Dedifferentiated amniotic fluid mesenchymal stem cell (primary cell): ENCODE measurements at regions not wholly inside any gene's neighbourhood (a gene's known extent, or its start where the extent isn't known, plus 50 kb on each side); places are given as distances from the start of the nearest gene placed in this dataset.

ENCODE experiments used
- DNase-seq: peaks from one replicate; pipeline ENCODE4 v3.0.0-alpha.2; 2016; ENCODE audit errors: extremely low spot score

DNA sequence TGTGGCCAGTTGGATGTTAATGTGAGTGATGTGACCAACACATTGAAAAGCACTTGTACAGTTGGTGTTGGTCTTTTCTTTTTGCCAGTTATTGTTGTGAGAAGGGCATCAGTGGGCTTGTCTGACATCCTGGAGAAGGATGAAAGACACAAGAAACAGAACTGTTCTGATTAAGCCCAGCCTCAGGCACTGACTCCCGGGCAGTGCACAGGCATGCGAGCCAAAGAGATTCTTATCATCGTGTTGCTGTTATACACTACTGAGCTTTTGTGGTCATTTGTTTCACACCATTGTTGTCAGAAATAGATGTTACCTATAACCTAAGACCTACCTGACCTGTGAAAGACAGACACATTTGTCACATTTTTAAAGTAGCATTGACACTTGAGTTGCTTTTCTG lies 236.8 kb upstream of the CA10 start:
- DNase-seq, result no peak

DNA sequence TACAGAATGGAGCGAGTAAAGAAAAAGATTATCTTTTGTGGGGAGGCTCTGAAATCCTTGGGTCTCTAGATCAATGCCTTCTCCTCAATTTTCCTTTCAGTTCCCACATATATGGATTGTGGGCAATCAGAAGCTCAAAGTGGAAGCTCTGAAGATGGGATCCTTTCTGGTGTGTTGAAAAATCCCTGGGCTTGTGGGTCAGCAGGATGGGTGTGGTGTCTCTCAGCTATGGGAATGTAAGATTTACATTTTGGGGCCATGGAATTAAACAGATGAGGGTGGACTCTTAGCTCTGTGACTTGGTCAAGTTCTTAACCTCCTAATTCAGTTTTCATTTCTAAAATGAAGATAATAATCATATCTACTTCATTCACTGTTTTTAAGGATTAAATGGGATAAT lies 231.9 kb upstream of the CA10 start:
- DNase-seq, result no peak

GRCh38 chr17:52389632-52390031 lies 231.1 kb upstream of the CA10 start:
- DNase-seq, result no peak

- DNase-seq, result no peak
These were observed 230.4 kb upstream of the CA10 start for GRCh38 chr17:52388941-52389340.

DNA sequence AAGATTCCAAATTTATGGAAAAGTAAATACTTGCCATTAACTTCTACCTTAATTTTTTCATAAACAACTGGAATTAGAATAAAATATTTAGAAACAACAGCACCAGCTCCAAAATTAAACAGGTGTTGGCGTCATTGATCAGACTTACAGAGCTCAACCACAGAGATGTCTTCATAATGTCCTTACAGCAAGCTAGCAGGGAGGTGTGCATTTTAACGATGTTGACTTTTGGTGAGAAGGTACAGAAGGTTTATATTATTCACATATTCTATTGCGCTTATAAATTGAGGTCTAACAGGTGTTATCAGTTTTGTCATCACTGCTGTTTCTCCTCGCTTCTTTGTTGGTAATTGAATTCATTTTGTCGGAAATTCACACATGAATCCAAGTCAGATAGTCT lies 226.2 kb upstream of the CA10 start:
- no peak for DNase-seq

- no peak for DNase-seq
These were observed 225.1 kb upstream of the CA10 start for GRCh38 chr17:52383493-52384100.

GRCh38 chr17:52378860-52379259 lies 220.3 kb upstream of the CA10 start:
- DNase-seq, result no peak

- DNase-seq, result no peak
These were observed 217.6 kb upstream of the CA10 start for GRCh38 chr17:52376137-52376536.

DNA sequence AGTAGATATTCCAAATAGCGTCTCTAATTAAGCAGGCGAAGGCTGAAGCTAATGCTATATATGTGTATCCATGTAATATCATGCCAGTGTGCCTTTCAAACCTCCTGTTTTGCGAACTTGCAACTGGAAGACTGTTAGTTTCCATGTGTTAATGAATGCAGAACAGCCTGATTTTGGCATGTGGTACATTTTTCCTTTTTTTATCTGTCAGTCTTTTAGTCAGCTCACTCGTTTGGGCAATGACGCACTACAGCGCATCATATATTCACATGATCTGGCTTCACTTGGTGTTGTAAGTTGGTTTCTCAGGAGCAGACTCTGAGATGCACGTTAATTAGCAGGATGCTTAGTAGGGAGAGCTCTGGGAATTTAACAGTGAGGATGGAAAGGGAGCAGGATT lies 210.4 kb upstream of the CA10 start:
- no peak for DNase-seq

DNA sequence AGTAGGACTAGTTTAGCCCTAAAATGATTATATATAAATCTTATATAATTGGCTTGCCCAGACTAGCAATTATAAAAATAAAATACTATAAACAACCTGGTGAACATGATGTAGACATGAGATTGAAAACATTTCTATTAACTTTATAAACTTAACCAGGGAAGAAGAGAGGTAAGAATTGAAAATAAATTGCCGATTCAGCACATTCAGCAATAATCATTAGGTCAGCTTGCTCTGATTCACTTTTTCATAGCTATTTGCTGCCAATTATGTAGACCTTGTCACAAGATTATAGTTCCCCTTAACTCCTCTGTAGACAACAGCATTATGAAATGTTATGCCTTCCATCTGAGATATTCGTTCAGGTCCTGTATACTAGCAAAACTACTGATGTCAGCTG lies 199.3 kb upstream of the CA10 start:
- no peak for DNase-seq

- no peak for DNase-seq
These were observed 178.3 kb upstream of the CA10 start for GRCh38 chr17:52336796-52337195.

GRCh38 chr17:52306314-52306713 lies 147.8 kb upstream of the CA10 start:
- no peak for DNase-seq

- no peak for DNase-seq
These were observed 140.4 kb upstream of the CA10 start for GRCh38 chr17:52298881-52299280.

GRCh38 chr17:52297230-52298010 lies 138.9 kb upstream of the CA10 start:
- no peak for DNase-seq

- no peak for DNase-seq
These were observed 135.8 kb upstream of the CA10 start for GRCh38 chr17:52294301-52294700.

- DNase-seq, result no peak
These were observed 129.1 kb upstream of the CA10 start for GRCh38 chr17:52287611-52288010.

DNA sequence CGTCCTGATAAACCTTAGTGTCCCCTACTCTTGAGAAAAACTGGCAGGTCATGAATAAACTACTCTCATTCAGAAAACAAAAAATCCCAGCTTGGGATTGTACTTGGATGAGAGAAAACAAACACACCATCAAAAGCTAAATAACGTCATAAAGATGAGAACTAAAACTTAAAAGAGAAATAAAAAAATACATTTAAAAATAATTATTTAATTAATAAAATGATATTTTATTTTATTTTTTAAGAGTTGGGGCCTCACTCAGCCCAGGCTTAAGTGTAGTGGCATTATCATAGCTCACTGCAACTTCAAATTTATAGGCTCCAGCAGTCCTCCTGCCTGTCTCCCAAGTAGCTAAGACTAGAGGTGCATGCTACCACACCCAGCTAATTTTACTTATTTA lies 125.4 kb upstream of the CA10 start:
- DNase-seq, result no peak

DNA sequence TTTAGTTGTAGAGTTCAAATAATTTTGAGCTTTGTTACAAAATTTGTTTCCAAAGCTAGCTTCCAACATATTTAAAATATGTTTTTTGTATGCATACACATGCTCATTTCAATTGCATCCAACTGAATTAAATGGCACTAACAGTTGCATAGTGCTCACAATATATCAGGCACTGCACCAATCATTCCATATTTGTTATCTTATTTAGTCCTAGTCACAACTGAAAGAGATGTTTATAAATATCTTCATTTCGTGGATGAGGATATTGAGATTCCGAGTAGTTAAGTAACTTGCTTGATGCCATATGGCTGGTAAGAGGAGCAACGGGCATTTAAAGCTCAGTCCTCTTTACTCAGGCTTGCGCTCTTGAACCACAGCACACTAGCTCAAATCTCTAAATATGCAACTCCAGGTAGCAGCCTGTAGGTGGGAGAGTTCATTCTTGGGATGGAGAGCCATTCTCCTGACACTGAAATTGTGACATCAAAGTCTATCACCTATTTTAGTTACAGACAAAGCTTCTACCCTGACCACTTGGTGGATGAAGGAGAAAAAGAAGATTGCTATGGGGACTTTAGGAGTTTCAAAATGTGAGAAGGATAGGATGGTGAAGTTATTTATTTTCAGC lies 118.0 kb upstream of the CA10 start:
- DNase-seq, result no peak

- no peak for DNase-seq
These were observed 113.3 kb upstream of the CA10 start for GRCh38 chr17:52271781-52272180.

GRCh38 chr17:52255347-52255746 lies 96.8 kb upstream of the CA10 start:
- no peak for DNase-seq

DNA sequence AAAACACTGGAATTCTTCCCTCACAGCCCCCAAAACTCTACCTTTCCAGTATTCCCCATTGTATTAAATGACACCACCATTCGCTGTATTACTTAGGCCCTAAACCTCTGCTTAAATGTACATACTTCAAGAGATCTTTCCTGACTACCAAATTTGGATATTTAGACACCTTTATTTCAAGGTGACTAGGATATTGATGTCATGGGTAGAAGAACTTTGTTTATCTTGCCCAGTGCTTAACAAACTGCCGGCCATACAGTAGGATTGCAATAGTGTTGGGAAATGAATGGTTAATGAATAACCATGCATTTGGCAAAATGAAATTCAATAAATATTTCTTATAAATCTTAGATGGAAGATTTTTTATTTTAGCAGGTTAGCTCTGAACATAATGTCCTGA lies 86.2 kb upstream of the CA10 start:
- no peak for DNase-seq

DNA sequence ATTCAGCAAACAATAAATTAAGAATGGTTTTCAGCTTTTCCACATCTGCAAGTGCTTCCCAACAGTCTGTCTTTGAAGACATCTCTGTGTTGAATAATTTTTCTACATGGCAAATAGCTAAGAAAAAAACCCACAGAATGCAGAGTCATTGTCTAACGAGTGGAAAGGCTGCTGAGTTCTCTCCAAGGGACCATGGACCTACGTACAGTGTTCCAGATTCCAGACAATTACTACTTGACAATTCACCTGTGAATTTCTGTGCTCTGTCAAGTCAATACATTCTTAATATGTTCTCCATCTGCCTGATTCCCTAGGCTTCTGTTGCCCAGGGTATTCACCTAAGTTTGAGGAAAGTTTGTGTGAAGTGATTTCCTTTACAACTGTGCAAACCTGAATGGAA lies 83.8 kb upstream of the CA10 start:
- DNase-seq, result no peak

GRCh38 chr17:52237151-52237550 lies 78.6 kb upstream of the CA10 start:
- DNase-seq, result no peak
